ENCODE measurements at regions not wholly inside any gene's neighbourhood (a gene's known extent, or its start where the extent isn't known, plus 50 kb on each side); places are given as distances from the start of the nearest gene placed in this dataset.

GRCh38 chr10:130720235-130720634 is 584.0 kb downstream of the GLRX3 start:
- DNase-seq (ENCODE audit: low read depth), result no peak

GRCh38 chr10:130721971-130722370 is 585.8 kb downstream of the GLRX3 start:
- DNase-seq (ENCODE audit: low read depth), result no peak

- no peak for DNase-seq (ENCODE audit: low read depth)
Observed at GRCh38 chr10:130723704-130724103, 587.5 kb downstream of the GLRX3 start.

- DNase-seq (ENCODE audit: low read depth), result no peak
Observed at GRCh38 chr10:130725474-130725970, 586.0 kb downstream of the TCERG1L start.

GRCh38 chr10:130726996-130727725 is 584.4 kb downstream of the TCERG1L start:
- no peak for DNase-seq (ENCODE audit: low read depth)

GRCh38 chr10:130727766-130728490 is 583.6 kb downstream of the TCERG1L start:
- DNase-seq (ENCODE audit: low read depth), result no peak

- DNase-seq (ENCODE audit: low read depth), result no peak
Observed at GRCh38 chr10:130728531-130729215, 582.8 kb downstream of the TCERG1L start.

- DNase-seq (ENCODE audit: low read depth), result no peak
Observed at GRCh38 chr10:130729876-130730275, 581.6 kb downstream of the TCERG1L start.

- no peak for DNase-seq (ENCODE audit: low read depth)
Observed at GRCh38 chr10:130737186-130737585, 574.3 kb downstream of the TCERG1L start.

GRCh38 chr10:130737621-130738020 is 573.9 kb downstream of the TCERG1L start:
- no peak for DNase-seq (ENCODE audit: low read depth)

- no peak for DNase-seq (ENCODE audit: low read depth)
Observed at GRCh38 chr10:130739016-130739756, 572.3 kb downstream of the TCERG1L start.

GRCh38 chr10:130739757-130740145 is 571.8 kb downstream of the TCERG1L start:
- no peak for DNase-seq (ENCODE audit: low read depth)

- DNase-seq (ENCODE audit: low read depth), result no peak
Observed at GRCh38 chr10:130740166-130740565, 571.4 kb downstream of the TCERG1L start.

GRCh38 chr10:130740915-130741750 is 570.4 kb downstream of the TCERG1L start:
- no peak for DNase-seq (ENCODE audit: low read depth)

- no peak for DNase-seq (ENCODE audit: low read depth)
Observed at GRCh38 chr10:130741901-130742855, 569.3 kb downstream of the TCERG1L start.

GRCh38 chr10:130742941-130743675 is 568.4 kb downstream of the TCERG1L start:
- DNase-seq (ENCODE audit: low read depth), result no peak

GRCh38 chr10:130743751-130744271 is 567.7 kb downstream of the TCERG1L start:
- no peak for DNase-seq (ENCODE audit: low read depth)

GRCh38 chr10:130744631-130745030 is 566.9 kb downstream of the TCERG1L start:
- DNase-seq (ENCODE audit: low read depth), result no peak

GRCh38 chr10:130745251-130745650 is 566.3 kb downstream of the TCERG1L start:
- DNase-seq (ENCODE audit: low read depth), result no peak
